Retinal pigment epithelial cell (primary cell): ENCODE measurements at regions not wholly inside any gene's neighbourhood (a gene's known extent, or its start where the extent isn't known, plus 50 kb on each side); places are given as distances from the start of the nearest gene placed in this dataset.

ENCODE experiments used
- DNase-seq: peaks from one replicate; pipeline ENCODE4 v3.0.0-alpha.2; 2010; ENCODE audit warnings: low read depth
- H3K4me3 ChIP-seq: 2 replicates; pipeline ENCODE4 v1.5.1; 2011; ENCODE audit warnings: mild to moderate bottlenecking, low read length, control low read depth, moderate library complexity
- CTCF ChIP-seq: conservative IDR thresholded peaks from 2 replicates; pipeline ENCODE4 v1.5.1; 2011; ENCODE audit warnings: low read depth, low read length, control low read depth, inconsistent platforms

- H3K4me3 ChIP-seq, result no peak overlapping the region
- DNase-seq, result no peak
- TF ChIP-seq CTCF, result no peak
These were observed 930.9 kb upstream of the CDH8 start for GRCh38 chr16:62967163-62967562.

GRCh38 chr16:62966626-62967025 is 930.4 kb upstream of the CDH8 start:
- H3K4me3 ChIP-seq, result no peak overlapping the region
- no peak for DNase-seq
- TF ChIP-seq CTCF, result no peak

GRCh38 chr16:62965831-62966230 is 929.6 kb upstream of the CDH8 start:
- H3K4me3 ChIP-seq, result no peak overlapping the region
- no peak for TF ChIP-seq CTCF
- DNase-seq, result no peak

- no peak for DNase-seq
- no peak for TF ChIP-seq CTCF
- H3K4me3 ChIP-seq, result no peak overlapping the region
These were observed 927.6 kb upstream of the CDH8 start for GRCh38 chr16:62963846-62964245.

GRCh38 chr16:62955033-62955349 is 918.8 kb upstream of the CDH8 start:
- no peak overlapping the region for H3K4me3 ChIP-seq
- TF ChIP-seq CTCF, result no peak
- DNase-seq, result no peak

- H3K4me3 ChIP-seq, result no peak overlapping the region
- no peak for TF ChIP-seq CTCF
- DNase-seq, result no peak
These were observed 918.1 kb upstream of the CDH8 start for GRCh38 chr16:62954144-62955032.

- TF ChIP-seq CTCF, result no peak
These were observed 914.1 kb upstream of the CDH8 start for GRCh38 chr16:62950351-62950750.

More at GRCh38 chr16:62950351-62950750, 914.1 kb upstream of the CDH8 start:
- no peak overlapping the region for H3K4me3 ChIP-seq
- DNase-seq, result no peak
